Brain pericyte (primary cell): ENCODE measurements at regions not wholly inside any gene's neighbourhood (a gene's known extent, or its start where the extent isn't known, plus 50 kb on each side); places are given as distances from the start of the nearest gene placed in this dataset.

ENCODE experiments used
- DNase-seq: peaks from one replicate; pipeline ENCODE4 v3.0.0-alpha.2; 2012; ENCODE audit warnings: low read depth, low spot score

DNA sequence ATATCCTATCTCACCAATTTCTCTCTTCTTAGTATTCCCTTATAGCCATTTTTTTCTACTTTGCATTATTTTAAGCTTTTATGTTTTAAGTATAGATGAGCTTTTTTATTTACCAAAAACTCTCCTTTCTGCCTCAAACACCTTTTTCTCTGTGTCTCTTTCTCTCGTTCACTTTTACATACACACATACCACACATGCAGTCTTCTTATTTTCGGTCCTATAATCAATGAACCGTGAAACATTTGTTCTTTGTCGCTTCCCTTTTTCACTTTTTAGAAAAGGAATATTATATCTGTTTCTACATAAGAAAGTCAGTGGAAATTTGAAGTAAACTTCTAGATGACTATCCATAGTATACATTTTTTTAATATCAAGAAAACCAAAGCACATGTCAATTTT, 183.2 kb downstream of the MRPL39 start:
- DNase-seq = no peak

- DNase-seq = no peak
These were observed 184.4 kb downstream of the MRPL39 start for GRCh38 chr21:25422610-25423608.

DNA sequence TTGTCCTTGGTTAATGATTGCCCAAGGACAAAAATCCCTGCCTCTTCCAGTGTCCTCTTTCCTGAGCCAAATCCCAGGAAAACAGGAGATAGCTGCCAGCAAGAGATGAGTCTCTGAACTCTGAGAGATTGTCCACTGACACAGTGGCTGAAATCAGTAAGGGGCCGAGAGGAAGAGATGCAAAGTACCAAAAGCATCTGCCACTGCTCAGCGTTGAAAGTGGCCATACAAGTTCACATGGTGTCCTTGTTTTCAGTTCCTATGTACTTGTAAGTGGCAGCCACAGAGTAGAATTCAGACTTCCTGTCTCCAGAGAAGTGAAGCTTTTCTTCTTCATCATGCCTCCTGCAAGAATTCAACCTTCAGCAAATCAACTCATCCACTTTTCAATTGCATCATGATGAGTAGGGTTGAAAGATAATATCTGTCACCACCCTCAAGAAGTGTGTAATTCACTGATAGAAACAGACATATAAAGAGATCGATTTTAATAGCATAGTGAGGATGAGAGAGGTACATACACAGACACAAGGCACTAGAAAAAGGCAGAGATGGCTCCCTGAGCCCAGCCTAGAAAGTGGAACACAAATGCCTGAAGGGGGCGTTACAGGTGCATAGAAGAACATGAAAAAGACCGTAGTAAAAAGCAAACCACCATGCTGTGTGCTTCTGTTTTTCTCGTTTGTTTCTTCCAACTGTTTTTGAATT, 185.8 kb downstream of the MRPL39 start:
- DNase-seq = no peak

DNA sequence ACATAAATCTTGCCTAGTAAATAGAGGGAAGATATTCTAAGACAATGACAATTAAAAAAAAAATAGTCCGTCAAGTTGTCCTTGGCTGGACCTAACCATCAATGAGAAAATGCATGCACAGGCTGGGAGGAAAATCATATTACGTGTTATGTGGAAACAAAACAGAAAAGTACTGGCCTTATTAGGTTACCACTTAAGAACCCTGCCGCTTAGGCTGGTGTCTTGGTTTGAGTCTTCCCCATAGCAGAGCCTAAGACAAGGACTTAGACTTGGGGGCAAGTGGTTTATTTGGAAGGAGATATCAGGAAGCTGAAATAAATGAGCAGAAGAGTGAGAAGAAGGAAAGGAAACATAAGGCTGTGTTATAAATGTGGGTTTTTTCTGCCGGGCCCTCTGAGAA, 186.4 kb downstream of the MRPL39 start:
- no peak for DNase-seq

DNA sequence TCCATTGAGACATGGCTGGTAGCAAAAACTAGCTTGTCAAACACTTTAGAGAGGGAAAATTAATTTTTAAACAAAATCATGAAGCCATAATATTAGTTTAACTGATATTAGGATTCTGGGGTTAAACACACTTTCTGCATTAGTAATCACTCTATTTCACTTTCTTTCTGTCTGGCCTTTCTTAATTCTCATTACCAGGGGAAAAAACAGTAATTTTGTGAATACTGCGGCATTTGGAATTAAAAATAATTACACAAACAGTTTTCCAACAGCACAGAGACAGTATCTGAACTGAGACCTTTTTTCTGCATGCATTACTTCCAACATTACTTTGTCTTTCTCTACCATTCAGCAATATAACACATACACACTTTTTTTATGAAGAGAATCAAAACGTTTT, 190.6 kb downstream of the MRPL39 start:
- DNase-seq = no peak

- no peak for DNase-seq
These were observed 195.2 kb downstream of the MRPL39 start for GRCh38 chr21:25412100-25412499.

DNA sequence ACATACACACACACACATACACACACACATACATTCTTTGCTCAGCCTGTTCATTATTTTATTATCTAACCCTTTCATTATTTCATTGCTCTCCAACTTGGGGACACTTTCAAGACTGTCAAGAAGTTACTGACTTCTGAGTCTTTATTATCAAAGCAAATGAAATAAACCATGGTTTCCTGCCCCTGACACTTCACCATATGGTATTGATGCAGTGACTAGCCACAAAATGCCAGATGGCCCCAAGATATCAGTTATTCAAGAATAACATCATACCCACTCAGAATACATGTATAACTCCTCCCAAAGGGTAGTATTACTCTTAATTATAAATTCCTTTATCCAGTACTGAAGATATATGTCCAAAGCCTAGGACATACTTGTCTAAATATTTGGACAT, 197.3 kb downstream of the MRPL39 start:
- DNase-seq = no peak

DNA sequence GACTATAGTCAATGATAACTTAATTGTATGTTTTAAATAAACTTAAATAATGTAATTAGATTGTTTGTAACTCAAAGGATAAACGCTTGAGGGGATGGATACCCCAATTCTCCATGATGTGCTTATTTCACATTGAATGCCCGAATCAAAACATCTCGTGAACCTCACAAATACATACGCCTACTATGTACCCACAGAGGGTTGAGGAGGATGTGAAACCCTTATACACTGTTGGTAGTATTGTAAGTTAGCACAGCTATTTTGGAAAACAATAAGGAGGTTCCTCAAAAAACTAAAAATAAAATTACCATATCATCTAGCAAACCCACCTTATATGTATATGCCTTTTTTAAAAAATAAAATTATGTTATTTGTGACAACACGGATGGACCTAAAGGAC, 198.6 kb downstream of the MRPL39 start:
- DNase-seq = no peak

DNA sequence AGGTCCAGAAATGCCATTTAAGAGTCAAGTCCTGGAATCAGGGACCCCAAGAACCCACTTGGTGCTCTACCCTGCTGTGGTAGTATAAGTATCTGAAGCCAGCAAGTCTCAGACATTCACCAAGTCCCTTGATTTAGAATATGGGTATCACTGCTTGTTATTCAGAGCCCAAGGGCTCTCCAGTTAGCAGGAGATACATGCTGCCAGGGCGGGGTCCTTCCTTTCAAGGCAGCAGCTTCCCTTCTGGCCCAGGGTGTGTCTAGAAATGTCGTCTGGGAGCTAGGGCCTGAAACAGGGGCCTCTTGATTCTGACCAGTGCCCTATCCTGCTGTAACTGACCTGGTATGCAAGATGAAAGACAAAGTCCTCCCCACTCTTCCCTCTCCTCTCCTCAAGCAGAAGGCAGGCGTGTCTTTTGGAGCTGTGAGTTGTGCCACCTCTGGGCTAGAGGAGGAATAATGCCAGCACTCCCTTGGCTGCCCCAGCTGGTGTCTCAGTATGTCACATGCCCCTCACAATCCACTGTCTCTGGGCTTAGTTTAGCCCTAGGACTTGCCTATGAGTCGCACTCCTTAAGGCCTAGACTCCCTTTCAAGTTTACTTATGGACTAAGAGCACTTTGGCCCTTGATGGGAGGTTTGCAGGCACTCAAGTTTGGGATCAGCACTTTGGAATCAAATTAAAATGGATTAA, 200.2 kb downstream of the MRPL39 start:
- DNase-seq = no peak

DNA sequence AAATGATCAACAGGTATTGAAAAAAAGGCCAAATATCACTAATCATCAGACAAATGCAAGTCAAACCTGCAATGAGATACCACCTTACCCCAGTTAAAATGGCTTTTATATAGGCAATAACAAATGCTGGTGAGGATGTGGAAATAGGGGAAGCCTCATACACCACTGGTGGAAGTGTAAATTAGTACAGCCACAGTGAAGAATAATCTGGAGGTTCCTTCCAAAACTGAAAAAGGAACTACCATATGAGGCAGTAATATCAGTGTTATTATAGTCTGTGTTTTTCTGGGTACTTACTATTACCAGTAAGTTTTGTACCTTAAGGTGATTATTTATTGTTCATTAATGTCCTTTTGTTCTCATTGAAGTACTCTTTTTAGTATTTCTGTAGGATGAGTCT, 201.3 kb downstream of the MRPL39 start:
- no peak for DNase-seq

GRCh38 chr21:25402134-25402961, 204.9 kb downstream of the MRPL39 start:
- no peak for DNase-seq

DNA sequence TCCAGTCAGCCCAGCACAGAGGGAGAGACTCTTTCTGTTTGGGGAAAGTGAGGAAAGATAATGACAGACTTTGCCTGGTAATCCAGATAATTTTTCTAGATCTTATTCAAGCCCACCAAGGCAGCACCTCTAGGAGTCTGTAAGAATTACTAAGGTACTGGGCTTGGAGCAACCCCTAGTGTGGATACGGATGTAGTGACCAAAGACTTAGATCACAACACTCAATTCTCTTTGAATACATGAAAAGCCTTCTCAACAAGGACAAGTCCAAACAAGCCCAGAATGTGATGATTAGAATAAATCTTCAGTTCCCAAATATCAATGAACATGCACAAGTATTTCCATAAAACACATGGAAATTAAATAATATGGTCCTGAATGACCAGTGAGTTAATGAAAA, 206.9 kb downstream of the MRPL39 start:
- DNase-seq = no peak

DNA sequence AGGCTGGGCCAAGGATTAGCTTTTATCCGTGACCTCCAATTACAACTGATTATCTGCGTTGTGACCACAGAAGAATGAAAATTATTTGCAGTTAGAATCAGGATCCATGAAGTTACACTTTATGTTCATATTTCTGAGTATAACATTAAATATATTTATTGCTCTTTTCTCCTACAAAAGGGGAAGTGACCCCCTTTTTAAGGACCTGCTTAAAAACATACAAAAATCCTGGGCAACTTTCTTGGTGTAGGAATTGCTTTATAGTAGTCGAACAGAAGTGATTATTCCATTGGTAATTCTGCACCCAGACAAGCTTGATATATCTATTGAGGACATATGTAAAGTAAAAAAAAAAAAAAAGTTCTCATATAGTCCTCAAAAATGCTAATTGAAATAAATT, 208.7 kb downstream of the MRPL39 start:
- no peak for DNase-seq

DNA sequence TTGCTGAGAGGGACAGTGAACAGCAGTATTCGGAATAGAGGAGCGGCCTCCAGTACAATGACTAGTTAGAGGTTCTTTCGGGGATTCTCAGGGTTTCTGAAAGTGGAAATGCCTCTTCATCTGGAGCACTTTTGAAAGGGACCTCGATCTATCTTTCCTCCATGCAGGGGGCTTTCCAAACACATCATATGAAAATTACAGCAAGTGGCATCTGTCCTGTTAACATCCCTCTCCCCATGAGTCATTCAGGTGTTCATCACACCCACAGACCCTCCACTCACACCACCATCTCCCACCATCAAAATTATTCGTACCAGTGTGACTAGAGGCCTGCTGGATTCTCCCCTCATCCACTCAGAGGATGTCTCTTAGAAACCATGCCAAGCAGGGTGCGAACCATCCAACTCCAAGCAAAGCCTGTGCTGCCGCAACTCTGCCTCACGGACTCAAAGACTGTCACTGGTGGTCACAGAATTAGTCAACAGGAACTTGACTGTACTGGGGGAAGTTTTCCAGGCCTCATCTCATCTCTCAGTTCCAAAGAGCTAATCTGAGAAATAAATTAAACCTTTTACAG, 211.1 kb downstream of the MRPL39 start:
- no peak for DNase-seq

GRCh38 chr21:25391777-25392176, 215.5 kb downstream of the MRPL39 start:
- DNase-seq = no peak

DNA sequence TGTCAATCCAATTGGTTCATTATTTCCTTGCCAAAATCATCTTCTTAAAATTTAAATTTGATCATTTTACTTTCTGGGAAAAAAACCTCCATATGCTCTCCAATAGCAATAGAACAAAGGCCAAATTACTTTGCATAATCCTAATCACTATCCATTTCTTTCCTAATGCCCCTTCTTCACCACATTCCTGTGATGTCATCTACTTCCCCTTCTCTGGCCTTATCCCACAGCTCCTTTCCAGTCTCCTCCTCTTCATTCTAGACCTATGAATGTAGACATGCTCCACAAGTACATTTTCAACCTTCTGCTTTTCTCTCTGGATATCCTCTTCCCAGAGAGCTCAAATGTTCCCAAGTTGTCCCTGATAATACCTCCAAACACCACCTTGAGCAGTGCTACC, 216.6 kb downstream of the MRPL39 start:
- DNase-seq = no peak

DNA sequence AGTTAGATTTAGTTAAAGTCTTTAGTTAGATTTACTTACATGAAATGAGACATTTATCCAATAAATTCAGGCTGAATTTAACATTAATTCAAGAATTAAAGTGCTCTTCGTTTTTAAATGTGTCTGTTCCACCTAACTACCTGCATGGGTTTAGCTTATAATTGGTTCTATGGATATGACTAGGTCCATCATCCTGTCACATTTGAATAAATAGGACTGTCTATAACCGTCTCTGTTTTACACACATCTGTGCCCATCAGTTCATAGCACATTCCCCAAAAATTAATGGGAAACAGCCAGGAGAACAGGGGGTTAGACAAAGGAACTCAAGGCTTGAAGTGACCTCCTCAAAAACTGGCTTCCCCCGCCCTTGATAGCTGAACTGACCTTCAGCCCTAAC, 219.6 kb downstream of the MRPL39 start:
- no peak for DNase-seq

- no peak for DNase-seq
These were observed 221.3 kb downstream of the MRPL39 start for GRCh38 chr21:25385911-25386474.

DNA sequence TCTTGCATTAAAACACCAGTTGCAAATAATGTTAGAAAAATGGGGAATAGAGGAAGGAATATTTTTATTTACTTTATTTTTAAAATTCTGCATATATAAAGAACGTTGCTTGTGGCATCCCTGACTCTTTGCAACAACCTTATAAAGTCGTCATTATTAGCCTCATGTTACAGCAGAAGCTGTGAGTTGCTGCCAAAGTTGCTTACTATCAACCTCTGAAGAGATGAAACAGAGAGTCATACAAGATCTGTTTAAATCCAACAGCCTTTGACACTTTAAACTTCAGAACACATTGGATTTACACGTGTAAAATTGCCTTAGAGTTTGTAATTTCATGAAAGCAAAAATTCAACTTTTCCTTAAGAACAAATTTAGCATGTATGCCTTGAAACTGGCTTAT, 221.9 kb downstream of the MRPL39 start:
- no peak for DNase-seq

GRCh38 chr21:25384782-25385181, 222.5 kb downstream of the MRPL39 start:
- DNase-seq = no peak

- no peak for DNase-seq
These were observed 223.7 kb downstream of the MRPL39 start for GRCh38 chr21:25383545-25383944.
